ENCODE measurements at regions not wholly inside any gene's neighbourhood (a gene's known extent, or its start where the extent isn't known, plus 50 kb on each side); places are given as distances from the start of the nearest gene placed in this dataset.
"Not testable (repeated sequence)": the region's sequence is repeated elsewhere in the genome, so short reads cannot be mapped to it uniquely, and the experiment has no call there.

DNA sequence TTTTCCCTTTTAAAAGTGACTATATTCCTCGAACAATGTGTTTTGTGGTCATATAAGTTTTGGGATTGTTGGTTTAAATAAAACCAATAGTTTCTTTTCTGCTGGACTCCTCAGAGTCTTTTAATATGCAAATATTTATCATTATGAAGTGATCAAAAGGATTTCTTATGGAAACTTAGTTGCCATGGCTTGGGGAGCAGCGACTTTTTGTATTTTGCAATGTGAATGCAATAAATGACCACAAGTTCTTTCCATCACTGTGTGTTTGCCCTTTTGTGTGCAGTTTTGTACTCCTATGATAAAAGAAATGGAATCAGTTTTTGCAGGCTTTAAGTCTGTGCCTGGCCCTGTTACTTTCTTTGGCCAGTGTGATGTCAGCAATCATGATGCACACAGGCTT, 68.5 kb upstream of the NUDT6 start:
- H3K27ac ChIP-seq = no peak overlapping the region
- TF ChIP-seq, protein P1, sequence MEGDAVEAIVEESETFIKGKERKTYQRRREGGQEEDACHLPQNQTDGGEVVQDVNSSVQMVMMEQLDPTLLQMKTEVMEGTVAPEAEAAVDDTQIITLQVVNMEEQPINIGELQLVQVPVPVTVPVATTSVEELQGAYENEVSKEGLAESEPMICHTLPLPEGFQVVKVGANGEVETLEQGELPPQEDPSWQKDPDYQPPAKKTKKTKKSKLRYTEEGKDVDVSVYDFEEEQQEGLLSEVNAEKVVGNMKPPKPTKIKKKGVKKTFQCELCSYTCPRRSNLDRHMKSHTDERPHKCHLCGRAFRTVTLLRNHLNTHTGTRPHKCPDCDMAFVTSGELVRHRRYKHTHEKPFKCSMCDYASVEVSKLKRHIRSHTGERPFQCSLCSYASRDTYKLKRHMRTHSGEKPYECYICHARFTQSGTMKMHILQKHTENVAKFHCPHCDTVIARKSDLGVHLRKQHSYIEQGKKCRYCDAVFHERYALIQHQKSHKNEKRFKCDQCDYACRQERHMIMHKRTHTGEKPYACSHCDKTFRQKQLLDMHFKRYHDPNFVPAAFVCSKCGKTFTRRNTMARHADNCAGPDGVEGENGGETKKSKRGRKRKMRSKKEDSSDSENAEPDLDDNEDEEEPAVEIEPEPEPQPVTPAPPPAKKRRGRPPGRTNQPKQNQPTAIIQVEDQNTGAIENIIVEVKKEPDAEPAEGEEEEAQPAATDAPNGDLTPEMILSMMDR (conservative IDR thresholded peaks at IDR 0.05; ENCODE audit: low read depth) = no peak
- POLR2A ChIA-PET (ENCODE audit: low non-redundant PET) = no interaction called here
- no peak for DNase-seq (ENCODE audit: low spot score)
- CTCF ChIA-PET = no interaction called here

- POLR2A ChIA-PET (ENCODE audit: low non-redundant PET) = no interaction called here
- TF ChIP-seq, protein P1 (conservative IDR thresholded peaks at IDR 0.05; ENCODE audit: low read depth) = no peak
Measured at GRCh38 chr4:122992057-122992456, 69.7 kb upstream of the NUDT6 start.

DNA sequence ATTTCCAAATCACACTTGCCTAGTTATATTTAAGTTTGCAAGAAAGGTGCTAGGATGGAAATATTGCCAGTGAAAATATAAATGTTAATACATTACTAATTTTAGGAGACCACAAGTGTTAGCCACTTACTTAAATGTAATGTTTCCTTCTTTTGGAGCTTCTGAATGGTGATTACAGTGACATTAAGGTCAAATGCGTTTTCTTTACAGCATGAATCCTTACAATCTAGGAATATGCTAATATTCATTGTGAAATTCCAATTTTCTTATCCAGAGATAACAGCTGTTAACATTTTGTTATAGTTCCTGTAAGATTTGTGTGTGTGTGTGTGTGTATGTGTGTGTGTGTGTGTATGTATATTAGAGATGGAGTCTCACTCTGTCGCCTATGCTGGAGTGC, 70.2 kb upstream of the NUDT6 start:
- DNase-seq (ENCODE audit: low spot score) = no peak
- CTCF ChIA-PET = no interaction called here
- POLR2A ChIA-PET (ENCODE audit: low non-redundant PET) = no interaction called here
- TF ChIP-seq, protein P1 (conservative IDR thresholded peaks at IDR 0.05; ENCODE audit: low read depth) = no peak
- no peak overlapping the region for H3K27ac ChIP-seq

More at GRCh38 chr4:122992057-122992456, 69.7 kb upstream of the NUDT6 start:
- peak; percentile 20 for DNase-seq (ENCODE audit: low spot score)
- no peak overlapping the region for H3K27ac ChIP-seq
- CTCF ChIA-PET = interaction anchor here (0.7 kb wide), 2 partner anchors 193 to 415 kb away, joined by 3 read pairs; no protein-coding TSS in a partner anchor

- ChIA-PET POLR2A (ENCODE audit: low non-redundant PET) (no interaction called here), CTCF (interaction anchor here (0.8 kb wide), 1 partner anchor 207 kb away, joined by 3 read pairs; no protein-coding TSS in a partner anchor)
- no peak overlapping the region for H3K27ac ChIP-seq
- TF ChIP-seq, protein P1 (conservative IDR thresholded peaks at IDR 0.05; ENCODE audit: low read depth) = no peak
- no peak for DNase-seq (ENCODE audit: low spot score)
Measured at GRCh38 chr4:122996350-122996749, 74.0 kb upstream of the NUDT6 start.

- TF ChIP-seq, protein P1 (conservative IDR thresholded peaks at IDR 0.05; ENCODE audit: low read depth) = no peak
- POLR2A ChIA-PET (ENCODE audit: low non-redundant PET) = no interaction called here
- no peak for DNase-seq (ENCODE audit: low spot score)
- CTCF ChIA-PET = no interaction called here
- no peak overlapping the region for H3K27ac ChIP-seq
Measured at GRCh38 chr4:122997463-122998101, 75.2 kb upstream of the NUDT6 start.

DNA sequence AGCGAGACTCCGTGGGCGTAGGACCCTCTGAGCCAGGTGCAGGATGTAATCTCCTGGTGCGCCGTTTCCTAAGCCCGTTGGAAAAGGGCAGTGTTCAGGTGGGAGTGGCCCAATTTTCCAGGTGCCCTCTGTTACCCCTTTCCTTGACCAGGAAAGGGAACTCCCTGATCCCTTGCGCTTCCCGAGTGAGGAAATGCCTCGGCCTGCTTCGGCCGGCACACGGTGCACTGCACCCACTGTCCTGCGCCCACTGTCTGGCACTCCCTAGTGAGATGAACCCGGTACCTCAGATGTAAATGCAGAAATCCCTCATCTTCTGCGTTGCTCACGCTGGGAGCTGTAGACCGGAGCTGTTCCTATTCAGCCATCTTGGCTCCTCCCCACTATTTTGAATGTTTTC, 81.7 kb upstream of the NUDT6 start:
- DNase-seq (ENCODE audit: low spot score); CTCF ChIA-PET; H3K27ac ChIP-seq; POLR2A ChIA-PET (ENCODE audit: low non-redundant PET): not testable (repeated sequence)

DNA sequence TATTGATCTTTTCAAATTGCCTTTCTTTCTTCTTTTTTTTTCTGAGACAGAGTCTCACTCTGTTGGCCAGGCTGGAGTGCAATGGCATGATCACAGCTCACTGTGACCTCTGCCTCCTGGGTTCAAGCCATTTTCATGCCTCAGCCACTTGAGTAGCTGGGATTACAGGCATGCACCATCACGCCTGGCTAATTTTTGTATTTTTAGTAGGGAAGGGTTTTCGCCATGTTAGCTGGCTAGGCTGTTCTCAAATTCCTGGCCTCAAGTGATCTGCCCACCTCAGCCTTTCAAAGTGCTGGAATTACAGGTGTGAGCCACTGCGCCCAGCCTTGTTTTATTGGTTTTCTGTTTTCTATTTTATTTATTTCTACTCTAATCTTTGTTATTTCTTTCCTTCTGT, 82.7 kb upstream of the NUDT6 start:
- DNase-seq (ENCODE audit: low spot score); CTCF ChIA-PET; POLR2A ChIA-PET (ENCODE audit: low non-redundant PET): not testable (repeated sequence)
- peak overlapping the region; percentile 55 for H3K27ac ChIP-seq

DNA sequence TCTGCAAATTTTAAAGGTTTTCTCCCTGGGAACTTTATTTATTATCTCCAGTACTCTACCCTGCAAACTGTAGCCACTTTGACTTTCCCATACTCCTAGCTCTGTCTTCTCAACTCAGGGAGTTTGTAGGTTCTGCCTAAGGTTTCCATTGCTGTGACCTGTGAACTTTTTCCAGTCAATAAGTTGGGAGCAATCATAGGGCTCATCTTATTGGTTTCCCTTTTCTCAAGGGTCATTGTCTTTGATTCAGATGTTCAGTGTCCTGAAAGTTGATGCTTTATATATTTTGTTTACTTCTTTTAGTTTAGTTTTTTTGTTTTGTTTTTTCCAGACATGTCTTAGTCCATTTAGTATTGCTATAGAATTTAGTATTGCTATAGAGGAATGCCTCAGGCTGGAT, 85.3 kb upstream of the NUDT6 start:
- ChIA-PET POLR2A (ENCODE audit: low non-redundant PET) (no interaction called here), CTCF (no interaction called here)
- no peak overlapping the region for H3K27ac ChIP-seq
- no peak for DNase-seq (ENCODE audit: low spot score)
- TF ChIP-seq, protein P1 (conservative IDR thresholded peaks at IDR 0.05; ENCODE audit: low read depth) = no peak

GRCh38 chr4:123012416-123012815, 90.0 kb upstream of the NUDT6 start:
- CTCF ChIA-PET; H3K27ac ChIP-seq; POLR2A ChIA-PET (ENCODE audit: low non-redundant PET); DNase-seq (ENCODE audit: low spot score): not testable (repeated sequence)

Measured in RWPE1 (cell line).